GM18508 (cell line): ENCODE measurements at regions not wholly inside any gene's neighbourhood (a gene's known extent, or its start where the extent isn't known, plus 50 kb on each side); places are given as distances from the start of the nearest gene placed in this dataset.
"Not testable (repeated sequence)": the region's sequence is repeated elsewhere in the genome, so short reads cannot be mapped to it uniquely, and the experiment has no call there.

Source experiments
- ATAC-seq: cut with Tn5 transposase; IDR thresholded peaks from one replicate; pipeline ENCODE4 v1.9.1; 2021; ENCODE audit warnings: moderate number of reproducible peaks; ENCODE audit not compliant: insufficient read depth, unreplicated experiment

- not testable (repeated sequence) for ATAC-seq
Measured at GRCh38 chr10:56441337-56441736, 80.3 kb upstream of the ZWINT start.
